Subcutaneous abdominal adipose tissue (tissue), 5 donors: ENCODE measurements at regions not wholly inside any gene's neighbourhood (a gene's known extent, or its start where the extent isn't known, plus 50 kb on each side); places are given as distances from the start of the nearest gene placed in this dataset.

ENCODE experiments used
- H3K27ac ChIP-seq: one replicate; pipeline ENCODE4 v1.7.0; 2013; ENCODE audit warnings: low read depth, mild to moderate bottlenecking, inconsistent platforms, low read length, moderate library complexity
- H3K27me3 ChIP-seq, 5 donors: one replicate each; pipeline ENCODE4 v1.7.0; 2013; ENCODE audit warnings: low read length in 5 of 5, inconsistent platforms in 1 of 5; ENCODE audit not compliant: control insufficient read depth in 5 of 5, insufficient read depth in 4 of 5
- H3K36me3 ChIP-seq, 5 donors: one replicate each; pipeline ENCODE4 v1.7.0; 2013; ENCODE audit warnings: low read length in 5 of 5; ENCODE audit not compliant: control insufficient read depth in 5 of 5, insufficient read depth in 5 of 5
- H3K4me1 ChIP-seq, 5 donors: one replicate each; pipeline ENCODE4 v1.7.0; 2013; ENCODE audit warnings: low read length in 5 of 5, mild to moderate bottlenecking in 3 of 5, moderate library complexity in 1 of 5; ENCODE audit not compliant: control insufficient read depth in 5 of 5, insufficient read depth in 5 of 5
- H3K4me3 ChIP-seq, 5 donors: one replicate each; pipeline ENCODE4 v1.7.0; 2013; ENCODE audit warnings: low read length in 5 of 5, low read depth in 1 of 5
- H3K9ac ChIP-seq, 5 donors: one replicate each; pipeline ENCODE4 v1.7.0; 2013; ENCODE audit warnings: low read length in 5 of 5, mild to moderate bottlenecking in 4 of 5, moderate library complexity in 3 of 5
- H3K9me3 ChIP-seq, 5 donors: one replicate each; pipeline ENCODE4 v1.7.0; 2013; ENCODE audit warnings: low read length in 5 of 5; ENCODE audit not compliant: control insufficient read depth in 5 of 5
- donor health status: healthy.
- donor health status: healthy.
- donor health status: healthy.
- donor health status: healthy.
- donor health status: healthy.

DNA sequence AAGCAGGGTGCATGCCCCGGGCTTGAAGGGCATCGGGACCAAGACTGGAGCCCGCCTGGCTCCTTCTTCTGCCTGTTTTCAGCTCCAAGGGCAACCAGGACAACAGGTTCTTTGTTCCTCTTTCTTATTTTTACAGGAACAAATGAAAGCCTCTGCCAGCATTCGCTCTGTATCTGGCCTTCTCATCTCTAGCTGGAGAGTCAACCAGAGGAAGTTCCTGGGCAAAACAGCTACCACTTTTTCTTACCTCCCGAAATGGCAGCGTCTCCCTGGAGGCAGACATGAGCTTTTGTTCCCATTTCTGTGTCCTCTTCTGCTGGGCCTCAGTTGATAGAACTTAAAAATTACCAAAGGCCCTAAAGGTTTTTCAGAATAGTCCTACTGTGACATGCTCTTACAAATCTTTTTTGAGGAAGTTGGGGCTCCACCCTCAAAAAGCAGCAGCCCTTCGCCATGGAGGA is 74.1 kb upstream of the NAA20 start:
- H3K9ac ChIP-seq, result no peak overlapping the region
- H3K27ac ChIP-seq, result peak overlapping the region; percentile 54
- H3K4me3 ChIP-seq, result no peak overlapping the region

DNA sequence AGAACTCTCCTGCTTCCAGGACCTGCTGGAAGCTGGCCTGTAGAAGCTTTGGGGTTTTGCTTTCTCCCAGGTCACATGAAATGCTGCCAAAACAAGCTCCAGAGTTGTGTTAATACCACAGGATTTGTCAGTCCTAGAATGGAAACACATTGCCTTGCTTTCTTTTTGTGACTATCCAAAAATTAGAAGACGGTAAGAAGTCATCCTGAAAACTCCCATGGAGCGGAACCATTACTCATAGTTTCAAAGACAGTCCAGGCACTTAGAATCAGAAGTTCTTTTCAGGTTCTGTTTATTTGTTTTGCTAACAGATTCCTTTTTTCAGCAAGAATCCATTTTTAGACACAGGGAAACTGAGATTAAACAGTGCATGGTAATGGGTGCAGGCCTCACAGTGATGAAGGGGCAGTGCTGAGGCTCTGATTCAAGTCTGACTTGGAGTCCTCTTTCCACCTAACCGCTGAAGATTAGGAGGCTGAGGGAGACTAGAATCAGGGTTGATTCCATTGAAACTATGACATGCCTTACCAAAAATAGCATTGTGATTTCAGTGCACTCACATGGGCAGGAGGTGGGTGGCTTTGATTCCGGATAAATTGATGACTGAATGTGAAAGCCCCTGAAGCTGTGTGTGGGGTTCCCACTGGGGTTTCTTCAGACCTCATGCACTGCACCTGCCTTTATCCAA is 72.2 kb upstream of the NAA20 start:
- H3K9ac ChIP-seq, result no peak overlapping the region
- H3K4me3 ChIP-seq, result no peak overlapping the region
- no peaks in the 10 kb centered on the region for H3K27me3 ChIP-seq
- H3K27ac ChIP-seq, result peak overlapping the region; percentile 27
- no peaks in the 10 kb centered on the region for H3K9me3 ChIP-seq
- H3K4me1 ChIP-seq, result peaks cover 4 to 61% (median 35%) of the 10 kb centered on the region in 5 donors
- peaks cover 0 to 32% (median 27%) of the 10 kb centered on the region in 5 donors for H3K36me3 ChIP-seq

More for the DNA sequence above, 74.1 kb upstream of the NAA20 start:
- Histone ChIP-seq H3K9me3 (no peaks in the 10 kb centered on the region), H3K27me3 (no peaks in the 10 kb centered on the region), H3K4me1 (peaks cover 8 to 75% (median 37%) of the 10 kb centered on the region in 5 donors), H3K36me3 (peaks cover 0 to 30% (median 20%) of the 10 kb centered on the region in 5 donors)

DNA sequence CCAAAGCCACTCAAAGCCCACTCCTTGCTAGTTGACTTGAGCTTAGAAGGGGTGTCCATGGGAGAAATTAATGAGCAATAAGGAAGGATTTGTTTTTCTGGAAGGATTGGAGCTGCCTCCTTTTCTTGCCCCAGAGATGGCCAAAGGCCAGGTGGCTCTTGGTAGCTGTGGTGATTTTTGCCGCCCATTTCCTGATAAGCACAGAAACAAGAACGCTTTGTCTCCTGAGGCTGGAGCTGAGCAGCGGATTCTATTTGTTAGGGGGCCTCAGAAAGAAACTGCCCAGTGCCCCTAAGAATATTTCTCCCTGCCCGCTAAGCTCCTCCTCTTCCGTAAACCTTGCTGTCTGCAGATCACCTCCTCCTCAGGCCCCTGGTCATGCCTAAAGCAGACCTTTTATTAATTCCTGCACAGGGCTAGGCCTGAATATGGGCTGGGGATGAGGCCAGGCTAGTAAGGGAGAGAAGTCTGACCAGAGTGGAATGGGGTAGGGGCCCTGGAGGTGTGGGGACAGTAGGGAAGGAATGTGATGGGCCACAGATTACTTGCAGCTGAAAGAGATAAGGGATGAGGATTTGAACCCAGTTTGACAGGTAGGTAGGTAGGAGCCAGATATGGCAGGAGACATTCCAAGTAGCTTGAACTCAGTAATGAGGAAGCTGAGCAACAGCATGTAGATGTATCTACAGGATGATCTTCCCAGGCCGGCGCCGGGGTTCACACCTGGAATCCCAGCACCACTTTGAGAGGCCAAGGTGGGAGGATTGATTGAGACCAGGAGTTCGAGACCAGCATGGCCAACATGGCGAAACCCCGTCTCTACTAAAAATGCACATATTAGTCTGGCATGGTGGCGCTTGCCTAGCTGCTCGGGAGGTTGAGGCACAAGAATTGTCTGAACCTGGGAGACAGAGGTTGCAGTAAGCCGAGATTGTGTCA is 71.2 kb upstream of the NAA20 start:
- H3K9ac ChIP-seq, result peak overlapping the region in 1 of 5 donors; percentile 8
- peak overlapping the region; percentile 27 for H3K27ac ChIP-seq
- peaks cover 0 to 26% (median 22%) of the 10 kb centered on the region in 5 donors for H3K36me3 ChIP-seq
- H3K4me1 ChIP-seq, result peaks cover 0 to 51% (median 25%) of the 10 kb centered on the region in 5 donors
- no peaks in the 10 kb centered on the region for H3K27me3 ChIP-seq
- no peaks in the 10 kb centered on the region for H3K9me3 ChIP-seq
- no peak overlapping the region for H3K4me3 ChIP-seq

DNA sequence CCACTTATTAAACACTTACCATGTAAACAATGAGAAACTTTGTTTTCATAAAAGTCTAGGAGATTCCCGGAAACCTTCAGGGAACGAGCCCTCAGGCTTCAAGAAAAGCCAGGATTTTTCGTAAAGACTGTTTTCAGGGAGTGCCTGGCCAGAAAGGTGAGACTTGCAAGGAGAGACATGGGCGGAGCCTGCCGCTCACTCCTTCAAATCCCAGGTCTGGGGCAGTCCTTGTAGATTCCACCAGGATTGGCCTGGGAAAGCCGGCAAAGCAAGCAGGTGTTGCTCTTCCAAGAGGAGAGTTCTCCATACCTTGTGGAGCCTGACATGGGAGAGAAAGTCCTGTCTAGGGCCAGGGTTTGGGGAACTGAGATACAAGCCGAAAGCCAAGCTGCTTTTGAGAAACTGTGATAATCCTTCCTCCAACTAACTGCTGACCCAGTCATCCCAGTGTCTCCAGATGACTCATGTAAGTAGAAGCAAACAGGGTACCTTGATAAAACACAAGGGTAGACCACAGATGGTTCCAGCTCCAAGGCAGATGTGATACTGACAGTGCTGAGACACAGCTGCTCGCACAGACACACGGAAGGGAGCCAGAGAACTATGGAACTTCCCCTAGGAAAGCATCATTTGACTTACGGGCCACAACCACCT is 69.4 kb upstream of the NAA20 start:
- H3K27me3 ChIP-seq, result no peaks in the 10 kb centered on the region
- H3K27ac ChIP-seq, result no peak overlapping the region
- H3K9me3 ChIP-seq, result no peaks in the 10 kb centered on the region
- H3K9ac ChIP-seq, result no peak overlapping the region
- peaks cover 0 to 39% (median 26%) of the 10 kb centered on the region in 5 donors for H3K36me3 ChIP-seq
- H3K4me1 ChIP-seq, result peaks cover 0 to 41% (median 15%) of the 10 kb centered on the region in 5 donors
- no peak overlapping the region for H3K4me3 ChIP-seq

DNA sequence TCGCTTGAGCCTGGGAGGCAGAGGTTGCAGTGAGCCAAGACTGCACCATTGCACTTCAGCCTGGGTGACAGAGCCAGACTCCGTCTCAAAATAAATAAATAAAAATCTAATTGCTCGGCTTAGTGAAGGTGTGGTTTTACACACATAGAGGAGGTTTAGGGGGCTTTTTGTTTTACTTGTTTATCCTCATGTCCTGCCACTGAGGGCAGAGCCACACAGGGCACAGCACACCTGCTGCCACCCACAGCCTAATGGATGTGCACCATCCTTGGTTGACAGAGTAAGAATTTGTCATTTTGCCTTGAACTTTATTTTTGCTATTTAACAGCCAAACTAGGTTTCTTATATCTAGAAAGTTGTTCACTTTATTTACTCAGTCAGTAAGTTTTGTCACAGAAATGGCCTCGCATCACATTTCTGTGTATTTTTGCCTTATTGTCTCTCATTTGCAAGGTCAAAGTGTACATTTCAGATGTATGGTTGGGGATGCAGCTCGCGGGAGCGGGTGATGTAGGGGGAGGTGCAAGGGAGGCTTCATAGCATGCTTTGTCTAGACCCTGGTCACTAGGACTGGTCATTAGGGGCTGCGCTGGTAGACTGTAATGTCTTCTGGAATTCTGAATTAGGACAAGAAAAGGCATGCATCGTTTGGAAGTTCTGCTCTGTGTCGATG is 67.8 kb upstream of the NAA20 start:
- peaks cover 0 to 34% (median 12%) of the 10 kb centered on the region in 5 donors for H3K4me1 ChIP-seq
- H3K27me3 ChIP-seq, result no peaks in the 10 kb centered on the region
- H3K9me3 ChIP-seq, result no peaks in the 10 kb centered on the region
- peaks cover 3 to 45% (median 27%) of the 10 kb centered on the region in 5 donors for H3K36me3 ChIP-seq
- H3K27ac ChIP-seq, result no peak overlapping the region
- H3K9ac ChIP-seq, result no peak overlapping the region
- H3K4me3 ChIP-seq, result no peak overlapping the region

DNA sequence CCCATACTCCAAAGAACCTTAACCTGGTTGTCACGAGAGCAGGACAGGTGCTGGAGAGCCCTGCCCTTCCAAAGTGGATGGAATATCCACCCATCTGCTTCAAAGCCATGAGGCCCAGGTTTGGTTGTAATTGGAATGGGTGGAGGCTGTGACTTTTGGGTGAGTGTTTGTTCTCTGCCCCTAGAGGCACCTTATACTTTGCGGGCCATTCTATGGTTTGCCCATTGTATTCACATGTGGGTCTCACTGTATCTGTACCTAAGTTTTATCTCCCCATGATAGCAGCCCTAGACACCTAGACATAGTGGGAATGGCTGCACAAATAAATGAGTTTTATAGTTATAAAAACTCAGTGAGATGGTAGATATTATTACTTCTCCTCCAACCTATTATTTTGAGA is 67.1 kb upstream of the NAA20 start:
- no peaks in the 10 kb centered on the region for H3K27me3 ChIP-seq
- peaks cover 0 to 28% (median 10%) of the 10 kb centered on the region in 5 donors for H3K4me1 ChIP-seq
- H3K9ac ChIP-seq, result no peak overlapping the region
- H3K9me3 ChIP-seq, result no peaks in the 10 kb centered on the region
- H3K36me3 ChIP-seq, result peaks cover 7 to 51% (median 33%) of the 10 kb centered on the region in 5 donors
- H3K4me3 ChIP-seq, result no peak overlapping the region
- no peak overlapping the region for H3K27ac ChIP-seq

DNA sequence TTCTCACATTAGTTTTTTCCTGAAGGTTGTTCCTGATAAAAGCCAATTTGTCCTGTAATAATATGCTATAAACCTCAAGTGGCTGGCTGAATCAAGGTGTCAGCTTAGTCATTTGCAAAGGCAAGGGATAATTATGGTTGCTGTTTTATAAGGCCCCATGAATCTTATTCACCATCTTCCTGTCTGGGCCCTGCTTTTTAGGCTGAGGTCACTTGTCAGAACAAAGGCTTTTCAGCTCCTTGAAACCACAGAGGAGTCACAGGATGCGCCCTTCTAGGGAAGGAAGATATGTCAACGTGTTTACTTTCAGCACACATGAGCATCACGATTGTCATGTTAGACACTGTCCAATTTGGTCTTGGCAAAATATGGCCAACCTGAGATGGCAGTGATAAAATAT is 64.8 kb upstream of the NAA20 start:
- H3K36me3 ChIP-seq, result peaks cover 7 to 69% (median 50%) of the 10 kb centered on the region in 5 donors
- H3K27me3 ChIP-seq, result no peaks in the 10 kb centered on the region
- no peak overlapping the region for H3K27ac ChIP-seq
- peaks cover 0 to 13% (median 0%) of the 10 kb centered on the region in 5 donors for H3K4me1 ChIP-seq
- H3K9me3 ChIP-seq, result no peaks in the 10 kb centered on the region
- no peak overlapping the region for H3K9ac ChIP-seq
- no peak overlapping the region for H3K4me3 ChIP-seq

DNA sequence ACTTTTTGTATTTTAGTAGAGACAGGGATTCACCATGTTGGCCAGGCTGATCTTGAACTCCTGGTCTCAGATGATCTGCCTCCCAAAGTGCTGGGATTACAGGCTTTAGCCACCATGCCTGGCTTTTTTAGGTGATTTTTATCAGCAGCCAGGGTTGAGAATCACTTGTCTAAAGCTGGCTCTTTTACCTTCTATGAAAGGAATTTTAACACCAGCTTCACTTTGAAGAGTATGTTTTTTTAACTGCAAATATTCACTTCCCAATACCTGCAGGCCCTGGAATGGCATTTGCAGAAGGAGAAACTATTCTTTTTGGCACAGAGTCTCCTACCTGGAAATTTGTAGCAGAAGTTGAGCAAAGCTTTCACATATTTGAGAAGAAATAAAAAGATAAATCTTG is 63.6 kb upstream of the NAA20 start:
- Histone ChIP-seq H3K4me3 (no peak overlapping the region), H3K9me3 (no peaks in the 10 kb centered on the region), H3K4me1 (peaks cover 0 to 13% (median 0%) of the 10 kb centered on the region in 5 donors), H3K36me3 (peaks cover 13 to 74% (median 53%) of the 10 kb centered on the region in 5 donors), H3K27ac (no peak overlapping the region), H3K9ac (no peak overlapping the region), H3K27me3 (no peaks in the 10 kb centered on the region)

DNA sequence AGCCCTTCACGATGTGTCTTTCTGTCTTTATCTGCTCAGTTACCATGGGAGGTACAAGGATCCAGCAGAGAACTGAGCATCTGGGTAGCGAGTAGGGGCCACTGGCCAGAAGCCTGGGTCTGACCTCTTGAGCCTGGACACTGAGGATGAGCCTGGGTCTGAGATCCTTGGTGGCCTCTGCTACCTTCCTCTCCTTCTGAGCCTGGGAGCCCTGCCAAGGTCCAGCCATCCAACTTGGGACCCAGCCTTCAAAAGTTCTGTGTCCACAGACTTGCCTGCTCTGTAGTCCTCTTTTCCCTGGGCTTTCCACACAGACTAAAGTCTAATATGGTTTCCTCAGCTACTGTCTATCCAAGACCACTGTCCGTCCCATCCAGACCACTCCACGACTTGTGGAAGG is 60.2 kb upstream of the NAA20 start:
- no peak overlapping the region for H3K9ac ChIP-seq
- H3K27me3 ChIP-seq, result no peaks in the 10 kb centered on the region
- peaks cover 0 to 10% (median 0%) of the 10 kb centered on the region in 5 donors for H3K4me1 ChIP-seq
- no peak overlapping the region for H3K4me3 ChIP-seq
- no peaks in the 10 kb centered on the region for H3K9me3 ChIP-seq
- peaks cover 17 to 82% (median 74%) of the 10 kb centered on the region in 5 donors for H3K36me3 ChIP-seq
- H3K27ac ChIP-seq, result no peak overlapping the region
